H1 (cell line): ENCODE measurements at regions not wholly inside any gene's neighbourhood (a gene's known extent, or its start where the extent isn't known, plus 50 kb on each side); places are given as distances from the start of the nearest gene placed in this dataset.

Source experiments
- CTCF ChIA-PET: fragments of 300-600 bp; sonication (Branson Sonifier 250); formaldehyde crosslinking; loops from one replicate; lab custom pipeline; 2021; ENCODE audit not compliant: partially characterized antibody; lab: Charles Lee
- POLR2A ChIA-PET: fragments of 300-600 bp; sonication (Branson Sonifier 250); formaldehyde crosslinking; loops from one replicate; lab custom pipeline; 2021; ENCODE audit warnings: inconsistent platforms; ENCODE audit not compliant: partially characterized antibody; lab: Charles Lee
- DNase-seq, 2 experiments: peaks; one replicate each; pipeline versions ENCODE4 v3.0.0 to v3.0.0-alpha.2; 2010 to 2022; ENCODE audit warnings: low spot score in 2 of 2, low read depth in 1 of 2, mixed read lengths in 1 of 2
- FAIRE-seq: peaks from 2 replicates; lab custom pipeline; 2011; peaks lifted over from hg19 to GRCh38; lab: Jason Lieb, UNC
- H2AFZ ChIP-seq: 2 replicates; pipeline ENCODE4 v1.8.1; 2012; ENCODE audit warnings: low read length, inconsistent platforms
- H2AK5ac ChIP-seq: 2 replicates; pipeline ENCODE4 v1.6.1; 2013; ENCODE audit warnings: low read depth, low read length
- H2BK120ac ChIP-seq: replicated peaks from 2 replicates; pipeline ENCODE3; 2013; ENCODE audit warnings: low read depth, low read length, inconsistent platforms
- H2BK12ac ChIP-seq: 2 replicates; pipeline ENCODE4 v1.6.1; 2013; ENCODE audit warnings: low read depth, low read length
- H2BK15ac ChIP-seq: 2 replicates; pipeline ENCODE4 v1.6.1; 2013; ENCODE audit warnings: low read length
- H2BK20ac ChIP-seq: 2 replicates; pipeline ENCODE4 v1.6.1; 2013; ENCODE audit warnings: low read length
- H2BK5ac ChIP-seq: 2 replicates; pipeline ENCODE4 v1.6.1; 2013; ENCODE audit warnings: low read depth, low read length
- H3K14ac ChIP-seq: 2 replicates; pipeline ENCODE4 v1.6.1; 2013; ENCODE audit warnings: inconsistent platforms; ENCODE audit not compliant: insufficient read length
- H3K18ac ChIP-seq: 2 replicates; pipeline ENCODE4 v1.6.1; 2013; ENCODE audit warnings: low read length; ENCODE audit errors: extremely low read depth
- H3K23ac ChIP-seq: 2 replicates; pipeline ENCODE4 v1.6.1; 2013; ENCODE audit warnings: inconsistent platforms; ENCODE audit not compliant: insufficient read length
- H3K23me2 ChIP-seq: 2 replicates; pipeline ENCODE4 v1.6.1; 2013; ENCODE audit warnings: low read depth, low read length
- H3K27ac ChIP-seq: 2 replicates; pipeline ENCODE4 v1.6.1; 2011; ENCODE audit warnings: low read depth, low read length, inconsistent platforms
- H3K27me3 ChIP-seq, 4 experiments: replicated peaks in 1 of 4; 1 replicate in 1 of 4; 2 replicates in 3 of 4; pipeline versions ENCODE4 v1.6.1 to v1.8.1; 2011 to 2013; ENCODE audit warnings: low read length in 3 of 4, mild to moderate bottlenecking in 3 of 4, inconsistent platforms in 2 of 4, mixed read lengths in 2 of 4, moderate library complexity in 1 of 4; ENCODE audit not compliant: control insufficient read depth in 3 of 4, insufficient read depth in 3 of 4; ENCODE audit errors: extremely low read depth in 1 of 4
- H3K36me3 ChIP-seq, 4 experiments: 2 replicates each; pipeline versions ENCODE4 v1.6.1 to v1.8.1; 2011 to 2013; ENCODE audit warnings: mild to moderate bottlenecking in 4 of 4, low read length in 3 of 4, moderate library complexity in 2 of 4, control low read depth in 1 of 4, inconsistent platforms in 1 of 4; ENCODE audit not compliant: insufficient read depth in 4 of 4, control insufficient read depth in 2 of 4
- H3K4ac ChIP-seq: replicated peaks from 2 replicates; pipeline ENCODE3; 2013; ENCODE audit warnings: low read length, low read depth, mixed read lengths, inconsistent platforms; ENCODE audit not compliant: insufficient read length
- H3K4me1 ChIP-seq, 4 experiments: replicated peaks in 1 of 4; 1 replicate in 1 of 4; 2 replicates in 3 of 4; pipeline versions ENCODE4 v1.6.1 to v1.8.1; 2011 to 2013; ENCODE audit warnings: low read length in 3 of 4, inconsistent platforms in 2 of 4, mixed read lengths in 1 of 4; ENCODE audit not compliant: insufficient read depth in 4 of 4, control insufficient read depth in 3 of 4
- H3K4me2 ChIP-seq, 2 experiments: 2 replicates each; pipeline versions ENCODE4 v1.6.1 to v1.8.1; 2011 to 2013; ENCODE audit warnings: low read depth in 2 of 2, low read length in 2 of 2, control low read depth in 1 of 2, inconsistent platforms in 1 of 2, mild to moderate bottlenecking in 1 of 2; ENCODE audit not compliant: insufficient read depth in 1 of 2
- H3K4me3 ChIP-seq, 4 experiments: fragments of 200-600, 300-600 bp in 1 of 4; sonication (generic), shearing (Covaris generic), sonication (Bioruptor Twin) in 1 of 4; 2 replicates each; pipeline versions ENCODE4 v1.5.1 to v1.8.1; 2011 to 2016; ENCODE audit warnings: low read length in 4 of 4, low read depth in 3 of 4, control low read depth in 2 of 4, inconsistent platforms in 2 of 4, mild to moderate bottlenecking in 2 of 4, mixed read lengths in 1 of 4, moderate library complexity in 1 of 4; ENCODE audit not compliant: insufficient read depth in 2 of 4; ENCODE audit errors: extremely low read depth in 1 of 4
- H3K56ac ChIP-seq: replicated peaks from 2 replicates; pipeline ENCODE3; 2013; ENCODE audit warnings: low read depth, mild to moderate bottlenecking, mixed read lengths, low read length, inconsistent platforms; ENCODE audit not compliant: insufficient read length
- H3K79me1 ChIP-seq: 2 replicates; pipeline ENCODE4 v1.6.1; 2013; ENCODE audit warnings: low read depth, low read length, control low read depth
- H3K79me2 ChIP-seq, 2 experiments: 2 replicates each; pipeline versions ENCODE4 v1.6.1 to v1.8.1; 2012 to 2013; ENCODE audit warnings: low read length in 2 of 2, mild to moderate bottlenecking in 2 of 2, inconsistent platforms in 1 of 2; ENCODE audit not compliant: insufficient read depth in 2 of 2, control insufficient read depth in 1 of 2
- H3K9ac ChIP-seq, 4 experiments: replicated peaks in 1 of 4; 1 replicate in 1 of 4; 2 replicates in 3 of 4; pipeline versions ENCODE4 v1.6.1 to v1.8.1; 2011 to 2013; ENCODE audit warnings: low read depth in 3 of 4, low read length in 3 of 4, control low read depth in 2 of 4, mild to moderate bottlenecking in 2 of 4, moderate library complexity in 2 of 4, inconsistent platforms in 1 of 4; ENCODE audit errors: extremely low read depth in 1 of 4
- H3K9me3 ChIP-seq, 2 experiments: 2 replicates each; pipeline versions ENCODE4 v1.6.1 to v1.8.1; 2012 to 2013; ENCODE audit warnings: mild to moderate bottlenecking in 2 of 2, moderate library complexity in 2 of 2, control low read depth in 1 of 2, inconsistent platforms in 1 of 2, low read depth in 1 of 2, low read length in 1 of 2, mixed read lengths in 1 of 2; ENCODE audit not compliant: insufficient read depth in 2 of 2
- H4K20me1 ChIP-seq, 2 experiments: replicated peaks in 1 of 2; 2 replicates each; pipeline versions ENCODE3 to v1.8.1; 2011 to 2013; ENCODE audit warnings: inconsistent platforms in 2 of 2, low read length in 2 of 2, mild to moderate bottlenecking in 1 of 2; ENCODE audit not compliant: insufficient read depth in 2 of 2, control insufficient read depth in 1 of 2
- H4K5ac ChIP-seq: 2 replicates; pipeline ENCODE4 v1.6.1; 2013; ENCODE audit warnings: low read length, low read depth, mixed read lengths, inconsistent platforms; ENCODE audit not compliant: insufficient read length
- H4K8ac ChIP-seq: 2 replicates; pipeline ENCODE4 v1.8.0; 2013; ENCODE audit warnings: mild to moderate bottlenecking, moderate library complexity, low read length, inconsistent platforms; ENCODE audit not compliant: insufficient read depth; ENCODE audit errors: extremely low read depth
- H4K91ac ChIP-seq: replicated peaks from 2 replicates; pipeline ENCODE3; 2013; ENCODE audit warnings: low read length, mixed read lengths, inconsistent platforms; ENCODE audit not compliant: insufficient read length
- CHD2 ChIP-seq: IDR thresholded peaks from 2 replicates; pipeline ENCODE4 v1.6.1; 2012; ENCODE audit warnings: low read length, improper control_type of control experiment
- CREB1 ChIP-seq: IDR thresholded peaks from 2 replicates; pipeline ENCODE4 v1.6.1; 2012; ENCODE audit warnings: inconsistent platforms
- EGR1 ChIP-seq: IDR thresholded peaks from 2 replicates; pipeline ENCODE4 v1.6.1; 2011; ENCODE audit warnings: low read depth, low read length, borderline replicate concordance
- HDAC2 ChIP-seq, 2 experiments: fragments of 300-600 bp in 1 of 2; sonication (generic) in 1 of 2; IDR thresholded peaks; 2 replicates each; pipeline ENCODE4 v1.6.1; 2011 to 2012; ENCODE audit warnings: low read depth in 2 of 2, low read length in 2 of 2, mild to moderate bottlenecking in 2 of 2, moderate library complexity in 2 of 2, borderline replicate concordance in 1 of 2, inconsistent platforms in 1 of 2
- KDM1A ChIP-seq: fragments of 200-600, 300-600 bp; sonication (generic); IDR thresholded peaks from 2 replicates; pipeline ENCODE4 v1.7.1; 2016; ENCODE audit warnings: mild to moderate bottlenecking, low read length, borderline replicate concordance
- POLR2AphosphoS5 ChIP-seq: IDR thresholded peaks from 2 replicates; pipeline ENCODE4 v1.6.1; 2011; ENCODE audit warnings: low read depth, low read length
- RFX5 ChIP-seq: IDR thresholded peaks from 2 replicates; pipeline ENCODE4 v1.6.1; 2011; ENCODE audit warnings: low read depth, low read length, improper control_type of control experiment, borderline replicate concordance
- SIX5 ChIP-seq: IDR thresholded peaks from 2 replicates; pipeline ENCODE4 v1.6.1; 2011; ENCODE audit warnings: mild to moderate bottlenecking, low read depth, low read length
- SP2 ChIP-seq: IDR thresholded peaks from 2 replicates; pipeline ENCODE4 v1.6.1; 2012; ENCODE audit warnings: mild to moderate bottlenecking, low read length, inconsistent platforms
- TBP ChIP-seq: IDR thresholded peaks from 2 replicates; pipeline ENCODE4 v1.6.1; 2011; ENCODE audit warnings: low read depth, low read length, improper control_type of control experiment
- TCF12 ChIP-seq: IDR thresholded peaks from 2 replicates; pipeline ENCODE4 v1.6.1; 2011; ENCODE audit warnings: low read depth, mild to moderate bottlenecking, low read length
- WGBS, 2 experiments: shearing (Covaris generic) in 1 of 2; methylation state at CpG; one replicate each; pipeline versions ENCODE4 v1.1.6 to v1.1.7; 2013 to 2015; ENCODE audit warnings: low lambda C conversion rate in 2 of 2, mixed read lengths in 2 of 2, inconsistent platforms in 1 of 2, low coverage in 1 of 2, missing lambda C conversion rate in 1 of 2; ENCODE audit not compliant: insufficient replicate concordance in 2 of 2, insufficient coverage in 1 of 2, insufficient read length in 1 of 2; ENCODE audit errors: extremely low coverage in 1 of 2, missing lambda C conversion rate in 1 of 2; 5-methylcytosine and 5-hydroxymethylcytosine counted together
- TF ChIP-seq, protein P1 (sequence below), 3 experiments: IDR thresholded peaks; 1 replicate in 2 of 3; 2 replicates in 1 of 3; pipeline versions ENCODE4 v1.5.1 to v1.6.1; 2011; ENCODE audit warnings: low read length in 3 of 3, mild to moderate bottlenecking in 3 of 3, inconsistent platforms in 2 of 3, low read depth in 1 of 3, moderate library complexity in 1 of 3; ENCODE audit not compliant: insufficient read depth in 1 of 3; ENCODE audit errors: control extremely low read depth in 1 of 3

DNA sequence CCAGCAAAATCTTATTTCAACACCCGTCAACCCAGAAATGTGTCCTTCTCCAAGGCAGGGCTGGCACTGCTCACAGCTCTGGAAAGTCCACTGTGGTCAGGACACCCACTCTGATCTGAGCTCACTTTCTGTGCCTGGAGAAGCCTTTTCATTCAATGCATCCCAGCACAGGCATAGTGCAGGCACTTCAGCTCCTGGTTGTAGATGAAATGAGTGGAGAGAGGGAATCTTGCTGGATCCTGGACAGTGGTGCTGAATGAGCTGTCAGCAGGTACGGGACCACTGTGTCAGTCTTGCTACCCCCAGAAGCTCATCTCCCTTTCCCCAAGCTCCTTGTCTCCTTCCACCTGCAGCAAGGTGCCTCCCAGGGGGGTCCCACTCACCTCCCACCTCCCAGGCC is 86.1 kb upstream of the SALL1 start:
- Histone ChIP-seq H2AK5ac (no peak overlapping the region), H2AFZ (no peak overlapping the region), H3K9ac (no peak overlapping the region), H3K9me3 (0 out of 4 replicates have a peak, but pooled peaks cover 0 to 5% of the 10 kb centered on the region in 2 experiments), H3K18ac (peak overlapping the region; percentile 81; the same call in 1 of the 2 replicates), H4K8ac (no peak overlapping the region), H3K4me3 (no peak overlapping the region; a peak in 1 of 8 replicates), H2BK5ac (no peak overlapping the region), H3K4ac (no peak overlapping the region), H3K4me1 (peaks cover 0 to 12% (median 7%) of the 10 kb centered on the region in 4 experiments; a peak in 6 of 7 replicates), H3K56ac (no peak overlapping the region), H3K4me2 (peak overlapping the region in 1 of 2 experiments; percentile 11; a peak in 1 of 4 replicates), H3K23ac (no peak overlapping the region), H3K14ac (no peak overlapping the region), H4K91ac (no peak overlapping the region), H3K79me1 (no peaks in the 10 kb centered on the region), H2BK120ac (no peak overlapping the region), H3K36me3 (no peaks in the 10 kb centered on the region), H3K79me2 (no peaks in the 10 kb centered on the region), H4K5ac (no peak overlapping the region), H4K20me1 (peaks cover 0 to 9% of the 10 kb centered on the region in 2 experiments), H3K27ac (no peak overlapping the region), H2BK12ac (peak overlapping the region; percentile 18; the same call in 1 of the 2 replicates), H3K23me2 (peaks cover 11% of the 10 kb centered on the region; the same call in 1 of the 2 replicates), H3K27me3 (0 out of 7 replicates have a peak, but pooled peaks cover 0 to 3% (median 0%) of the 10 kb centered on the region in 4 experiments), H2BK15ac (0 out of 2 replicates have a peak overlapping the region, but pooled peaks have one; percentile 16), H2BK20ac (no peak overlapping the region; the same call in 1 of the 2 replicates)
- POLR2A ChIA-PET: interaction anchor here (1.0 kb wide), 1 partner anchor 16 kb away, joined by 4 read pairs; no protein-coding TSS in a partner anchor
- CTCF ChIA-PET: no interaction called here
- FAIRE-seq (no peak), DNase-seq (no peak)
- whole genome bisulfite sequencing, 2 experiments: 100% methylated on average over 2 of the region's 2 CpGs; no CpG with 5 or more reads in 1 of the 2 experiments
- no peak for TF ChIP-seq EGR1
- TF ChIP-seq SIX5: no peak
- no peak for TF ChIP-seq RFX5
- no peak for TF ChIP-seq KDM1A
- TF ChIP-seq CREB1: no peak
- no peak for TF ChIP-seq TBP
- TF ChIP-seq TCF12: no peak
- TF ChIP-seq SP2: no peak
- TF ChIP-seq, protein P1, sequence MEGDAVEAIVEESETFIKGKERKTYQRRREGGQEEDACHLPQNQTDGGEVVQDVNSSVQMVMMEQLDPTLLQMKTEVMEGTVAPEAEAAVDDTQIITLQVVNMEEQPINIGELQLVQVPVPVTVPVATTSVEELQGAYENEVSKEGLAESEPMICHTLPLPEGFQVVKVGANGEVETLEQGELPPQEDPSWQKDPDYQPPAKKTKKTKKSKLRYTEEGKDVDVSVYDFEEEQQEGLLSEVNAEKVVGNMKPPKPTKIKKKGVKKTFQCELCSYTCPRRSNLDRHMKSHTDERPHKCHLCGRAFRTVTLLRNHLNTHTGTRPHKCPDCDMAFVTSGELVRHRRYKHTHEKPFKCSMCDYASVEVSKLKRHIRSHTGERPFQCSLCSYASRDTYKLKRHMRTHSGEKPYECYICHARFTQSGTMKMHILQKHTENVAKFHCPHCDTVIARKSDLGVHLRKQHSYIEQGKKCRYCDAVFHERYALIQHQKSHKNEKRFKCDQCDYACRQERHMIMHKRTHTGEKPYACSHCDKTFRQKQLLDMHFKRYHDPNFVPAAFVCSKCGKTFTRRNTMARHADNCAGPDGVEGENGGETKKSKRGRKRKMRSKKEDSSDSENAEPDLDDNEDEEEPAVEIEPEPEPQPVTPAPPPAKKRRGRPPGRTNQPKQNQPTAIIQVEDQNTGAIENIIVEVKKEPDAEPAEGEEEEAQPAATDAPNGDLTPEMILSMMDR (IDR thresholded peaks at IDR 0.05; ENCODE audit: control extremely low read depth in 1 of 3, insufficient read depth in 1 of 3, low read depth in 1 of 3, low read length in 3 of 3): no peak
- TF ChIP-seq CHD2: no peak
- no peak for TF ChIP-seq HDAC2 (IDR thresholded peaks at IDR 0.05; ENCODE audit: borderline replicate concordance in 1 of 2, low read depth in 2 of 2, low read length in 2 of 2)
- TF ChIP-seq POLR2AphosphoS5: no peak
